HL-60 (cell line): ENCODE measurements at regions not wholly inside any gene's neighbourhood (a gene's known extent, or its start where the extent isn't known, plus 50 kb on each side); places are given as distances from the start of the nearest gene placed in this dataset.

Experiments used
- DNase-seq, 2 experiments: peaks; one replicate each; pipeline ENCODE4 v3.0.0-alpha.2; 2010 to 2020; ENCODE audit warnings: low read depth in 1 of 2, low spot score in 1 of 2
- H3K27ac ChIP-seq: fragments of 250-450 bp; sonication (Bioruptor Pico); replicated peaks from 2 replicates; pipeline ENCODE4 v1.5.1; 2020; ENCODE audit warnings: mild to moderate bottlenecking, moderate library complexity
- H3K27me3 ChIP-seq: fragments of 250-450 bp; sonication (Bioruptor Pico); 2 replicates; pipeline ENCODE4 v1.5.1; 2021; ENCODE audit warnings: mild to moderate bottlenecking, moderate library complexity; ENCODE audit not compliant: insufficient read depth, poor library complexity, severe bottlenecking
- H3K4me3 ChIP-seq: replicated peaks from 2 replicates; pipeline ENCODE4 v1.5.1; 2011; ENCODE audit warnings: mild to moderate bottlenecking, control low read depth, low read length; ENCODE audit not compliant: insufficient read depth
- CTCF ChIP-seq: IDR thresholded peaks from one replicate; pipeline ENCODE4 v1.5.1; 2011; ENCODE audit warnings: low read length, control low read depth, inconsistent platforms; ENCODE audit not compliant: insufficient read depth
- GABPA ChIP-seq: IDR thresholded peaks from 2 replicates; pipeline ENCODE4 v1.6.1; 2012; ENCODE audit warnings: low read depth
- POLR2AphosphoS5 ChIP-seq: IDR thresholded peaks from 2 replicates; pipeline ENCODE4 v1.6.1; 2012; ENCODE audit warnings: low read depth
- REST ChIP-seq: IDR thresholded peaks from 2 replicates; pipeline ENCODE4 v1.6.1; 2012; ENCODE audit warnings: low read depth; ENCODE audit not compliant: insufficient replicate concordance
- SPI1 ChIP-seq: IDR thresholded peaks from 2 replicates; pipeline ENCODE4 v1.6.1; 2012; ENCODE audit warnings: low read depth, mild to moderate bottlenecking, borderline replicate concordance

DNA sequence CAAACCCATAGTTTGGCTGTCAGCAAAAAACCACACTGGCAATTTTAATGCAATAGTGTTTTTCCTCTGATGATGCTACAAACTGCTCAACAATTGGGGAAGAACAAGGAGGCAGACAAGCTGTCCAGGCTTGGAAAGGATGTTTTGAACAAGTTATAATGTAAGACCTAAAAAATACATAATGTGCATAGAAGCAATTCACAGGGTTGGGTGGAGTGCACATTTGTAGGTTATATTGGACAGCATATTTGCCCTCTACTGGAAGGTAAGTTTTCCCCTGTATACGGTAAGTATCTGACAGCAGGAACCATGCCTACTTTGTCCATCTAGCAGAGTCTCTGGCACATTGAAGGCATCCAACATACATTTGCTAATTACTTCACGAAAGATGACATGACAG is 114.3 kb upstream of the PUM3 start:
- TF ChIP-seq GABPA = no peak
- TF ChIP-seq SPI1 = no peak
- no peak for TF ChIP-seq CTCF
- no peak overlapping the region for H3K27ac ChIP-seq
- DNase-seq = no peak
- H3K27me3 ChIP-seq = peaks cover 9% of the 10 kb centered on the region
- no peak overlapping the region for H3K4me3 ChIP-seq

GRCh38 chr9:2957656-2958200 is 113.8 kb upstream of the PUM3 start:
- Histone ChIP-seq H3K27me3 (peaks cover 9% of the 10 kb centered on the region), H3K4me3 (no peak overlapping the region), H3K27ac (no peak overlapping the region)
- TF ChIP-seq REST (no peak), CTCF (no peak), GABPA (no peak), POLR2AphosphoS5 (no peak), SPI1 (no peak)
- DNase-seq = no peak

- H3K27ac ChIP-seq = no peak overlapping the region
- TF ChIP-seq REST (no peak), POLR2AphosphoS5 (no peak), SPI1 (no peak), CTCF (no peak), GABPA (no peak)
- no peak overlapping the region for H3K4me3 ChIP-seq
- DNase-seq = no peak
- H3K27me3 ChIP-seq = peaks cover 9% of the 10 kb centered on the region
Observed at GRCh38 chr9:2955575-2955974, 111.7 kb upstream of the PUM3 start.

GRCh38 chr9:2939368-2939767 is 95.5 kb upstream of the PUM3 start:
- Histone ChIP-seq H3K27ac (no peak overlapping the region), H3K27me3 (no peaks in the 10 kb centered on the region), H3K4me3 (no peak overlapping the region)
- TF ChIP-seq CTCF = no peak
- no peak for TF ChIP-seq GABPA
- no peak for TF ChIP-seq POLR2AphosphoS5
- TF ChIP-seq REST = no peak
- TF ChIP-seq SPI1 = no peak
- no peak for DNase-seq
